GM18861 (cell line): ENCODE measurements at regions not wholly inside any gene's neighbourhood (a gene's known extent, or its start where the extent isn't known, plus 50 kb on each side); places are given as distances from the start of the nearest gene placed in this dataset.
"Not testable (repeated sequence)": the region's sequence is repeated elsewhere in the genome, so short reads cannot be mapped to it uniquely, and the experiment has no call there.

Experiments used
- ATAC-seq: cut with Tn5 transposase; IDR thresholded peaks from one replicate; pipeline ENCODE4 v1.9.1; 2021; ENCODE audit not compliant: unreplicated experiment

DNA sequence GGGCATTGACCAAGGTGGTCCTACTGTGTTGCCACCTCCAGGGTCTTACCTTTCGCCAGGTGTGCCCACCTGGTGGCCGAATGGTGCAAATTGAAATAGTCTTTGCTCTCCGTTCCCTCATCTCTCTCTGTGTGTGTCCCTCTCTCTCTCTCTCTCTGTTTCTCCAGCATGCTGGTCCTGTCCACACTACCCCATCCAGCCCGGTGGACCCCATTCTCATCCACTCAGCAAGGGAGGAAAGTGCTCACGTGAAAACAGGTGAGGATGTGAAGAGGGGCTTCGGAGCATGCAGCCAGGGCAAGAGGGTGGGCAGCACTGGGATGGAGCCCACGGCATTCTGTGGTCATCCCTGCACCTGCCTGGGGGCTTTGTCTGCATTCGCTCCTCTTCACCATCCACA is 150.1 kb downstream of the CRLF2 start:
- no peak for ATAC-seq

DNA sequence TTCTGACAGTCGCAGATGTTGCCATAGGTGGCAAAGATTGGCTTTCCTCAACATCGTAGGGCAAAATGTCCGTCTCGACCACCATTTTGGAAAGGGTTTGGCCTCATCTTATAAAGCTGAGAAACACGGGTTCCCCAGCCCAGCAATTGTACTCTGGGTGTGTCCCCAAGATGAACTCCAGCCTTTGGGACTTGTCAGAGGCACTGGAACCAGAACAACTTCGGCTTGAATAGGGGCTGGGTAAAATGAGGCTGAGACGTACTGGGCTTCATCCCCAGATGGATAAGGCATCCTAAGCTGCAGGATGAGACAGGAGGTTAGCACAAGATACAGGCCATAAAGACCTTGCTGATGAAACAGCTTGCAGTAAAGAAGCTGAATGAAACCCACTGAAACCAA is 151.9 kb downstream of the CRLF2 start:
- no peak for ATAC-seq

DNA sequence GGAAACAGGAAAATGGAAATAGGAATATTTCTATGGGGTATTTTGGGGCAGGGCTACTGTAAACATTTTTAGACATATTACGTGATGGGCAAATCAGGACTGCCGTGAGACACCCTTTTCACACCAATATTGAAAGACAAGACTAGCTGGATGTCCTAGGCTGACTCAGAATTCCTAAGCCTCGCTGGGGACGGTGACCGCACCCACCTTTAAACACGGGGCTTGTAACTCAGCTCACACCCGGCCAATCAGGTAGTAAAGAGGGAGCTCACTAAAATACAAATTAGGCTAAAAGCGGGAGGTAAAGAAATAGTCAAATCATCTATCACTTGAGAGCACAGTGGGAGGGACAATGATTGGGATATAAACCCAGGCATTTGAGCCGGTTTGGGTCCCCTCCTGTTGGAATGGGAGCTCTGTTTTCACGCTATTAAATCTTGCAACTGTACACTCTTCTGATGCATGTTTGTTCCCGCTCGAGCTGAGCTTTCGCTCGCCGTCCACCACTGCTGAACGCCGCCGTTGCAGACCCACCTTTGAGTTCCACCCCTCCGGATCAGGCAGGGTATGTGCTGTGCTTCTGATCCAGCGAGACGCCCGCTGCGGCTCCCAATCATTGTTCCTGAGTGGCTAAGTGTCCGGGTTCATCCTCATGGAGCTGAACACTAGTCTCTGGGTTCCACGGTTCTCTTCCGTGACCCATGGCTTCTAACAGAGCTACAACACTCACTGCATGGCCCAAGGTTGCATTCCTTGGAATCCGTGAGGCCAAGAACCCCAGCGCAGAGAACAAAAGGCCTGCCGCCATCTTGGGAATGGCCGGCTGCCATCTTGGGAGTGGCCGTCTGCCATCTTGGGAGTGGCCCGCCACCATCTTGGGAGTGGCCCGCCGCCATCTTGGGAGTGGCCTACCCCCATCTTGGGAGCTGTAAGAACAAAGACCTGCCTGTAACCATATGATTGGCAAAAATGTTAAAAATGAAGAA is 152.6 kb downstream of the CRLF2 start:
- no peak for ATAC-seq

DNA sequence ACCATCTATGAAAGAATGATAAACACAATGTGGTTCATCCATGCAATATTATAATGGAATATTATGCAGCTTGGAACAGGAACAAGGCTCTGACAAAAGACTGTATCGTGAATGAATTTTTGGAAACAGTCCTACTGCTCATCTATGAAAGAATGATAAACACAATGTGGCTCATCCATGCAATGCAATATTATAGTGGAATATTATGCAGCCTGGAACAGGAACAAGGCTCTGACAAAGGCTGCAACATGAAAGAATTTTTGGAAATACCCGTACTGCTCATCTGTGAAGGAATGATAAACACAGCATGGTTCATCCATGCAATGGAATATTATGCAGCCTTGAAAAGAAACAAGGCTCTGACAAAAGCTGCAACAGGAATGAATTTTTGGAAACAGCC is 158.8 kb downstream of the CRLF2 start:
- ATAC-seq, result not testable (repeated sequence)

DNA sequence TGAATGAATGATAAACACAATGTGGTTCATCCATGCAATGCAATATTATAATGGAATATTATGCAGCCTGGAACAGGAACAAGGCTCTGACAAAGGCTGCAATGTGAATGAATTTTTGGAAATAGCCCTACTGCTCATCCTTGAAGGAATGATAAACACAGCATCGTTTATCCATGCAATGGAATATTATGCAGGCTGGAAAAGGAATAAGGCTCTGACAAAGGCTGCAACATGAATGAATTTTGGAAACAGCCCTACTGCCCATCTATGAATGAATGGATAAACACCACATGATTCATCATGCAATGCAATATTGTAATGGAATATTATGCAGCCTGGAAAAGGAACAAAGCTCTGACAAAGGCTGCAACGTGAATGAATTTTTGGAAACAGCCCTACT is 159.4 kb downstream of the CRLF2 start:
- no peak for ATAC-seq

DNA sequence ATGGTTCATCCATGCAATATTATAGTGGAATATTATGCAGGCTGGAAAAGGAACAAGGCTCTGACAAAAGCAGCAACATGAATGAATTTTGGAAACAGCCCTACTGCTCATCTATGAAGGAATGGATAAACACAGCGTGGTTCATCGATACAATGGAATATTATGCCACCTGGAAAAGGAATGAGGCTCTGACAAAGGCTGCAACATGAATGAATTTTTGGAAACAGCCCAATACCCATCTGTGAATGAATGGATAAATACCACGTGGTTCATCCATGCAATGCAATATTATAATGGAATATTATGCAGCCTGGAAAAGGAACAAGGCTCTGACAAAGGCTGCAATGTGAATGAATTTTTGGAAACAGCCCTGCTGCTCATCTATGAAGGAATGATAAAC is 160.4 kb downstream of the CRLF2 start:
- ATAC-seq, result no peak

DNA sequence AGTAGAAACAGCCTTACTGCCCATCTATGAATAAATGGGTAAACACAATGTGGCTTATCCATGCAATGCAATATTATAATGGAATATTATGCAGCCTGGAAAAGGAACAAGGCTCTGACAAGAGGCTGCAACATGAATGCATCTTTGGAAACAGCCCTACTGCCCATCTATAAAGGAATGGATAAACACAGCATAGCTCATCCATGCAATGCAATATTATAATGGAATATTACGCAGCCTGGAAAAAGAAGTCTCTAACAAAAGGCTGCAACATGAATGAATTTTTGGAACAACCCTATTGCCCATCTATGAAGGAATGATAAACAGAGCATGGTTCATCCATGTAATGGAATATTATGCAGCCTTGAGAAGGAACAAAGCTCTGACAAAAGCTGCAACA is 161.0 kb downstream of the CRLF2 start:
- no peak for ATAC-seq

DNA sequence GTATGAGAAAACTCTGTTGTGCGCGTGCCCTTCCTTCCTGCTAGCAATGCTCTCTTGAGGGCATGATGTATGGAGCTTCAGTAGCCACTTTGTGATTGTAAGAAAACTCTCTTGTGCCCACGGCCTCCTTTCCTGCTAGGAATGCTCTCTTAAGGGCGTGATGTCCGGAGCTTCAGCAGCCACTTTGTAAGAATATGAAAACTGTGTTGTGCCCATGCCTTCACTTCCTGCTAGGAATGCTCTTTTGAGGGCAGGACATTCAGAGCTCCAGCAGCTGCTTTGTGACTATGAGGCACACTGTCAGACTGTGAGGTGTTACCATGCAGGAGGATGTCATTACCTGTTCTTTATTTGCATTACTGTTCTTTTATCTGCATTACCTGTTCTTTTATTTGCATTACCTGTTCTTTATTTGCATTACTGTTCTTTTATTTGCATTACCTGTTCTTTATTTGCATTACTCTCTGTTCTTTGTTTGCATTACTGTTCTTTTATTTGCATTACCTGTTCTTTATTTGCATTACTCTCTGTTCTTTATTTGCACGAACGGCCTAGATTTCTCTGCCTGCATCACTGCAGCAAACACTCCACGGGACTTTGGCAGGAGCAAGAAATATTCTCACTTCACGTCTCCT is 166.7 kb downstream of the CRLF2 start:
- ATAC-seq, result no peak

DNA sequence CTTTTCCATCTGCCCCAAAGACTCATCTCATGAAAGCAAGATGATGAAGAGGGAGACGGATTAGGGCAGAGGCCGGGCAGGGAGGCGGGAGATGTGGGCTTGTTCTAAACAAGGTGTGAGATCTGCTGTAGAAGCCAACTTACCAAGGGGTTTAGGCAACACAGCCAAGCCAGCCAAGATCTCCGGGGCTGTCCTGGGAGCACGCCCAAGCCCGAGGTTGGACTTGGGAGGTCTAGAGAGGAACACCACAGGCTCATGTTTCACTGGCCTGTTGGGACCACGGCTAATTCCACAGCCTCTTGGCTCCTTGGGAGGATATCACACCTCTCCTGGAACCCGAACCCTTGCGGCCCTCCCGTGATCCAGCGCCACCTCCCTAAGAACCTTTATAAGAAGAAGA is 171.4 kb downstream of the CRLF2 start:
- ATAC-seq, result no peak

DNA sequence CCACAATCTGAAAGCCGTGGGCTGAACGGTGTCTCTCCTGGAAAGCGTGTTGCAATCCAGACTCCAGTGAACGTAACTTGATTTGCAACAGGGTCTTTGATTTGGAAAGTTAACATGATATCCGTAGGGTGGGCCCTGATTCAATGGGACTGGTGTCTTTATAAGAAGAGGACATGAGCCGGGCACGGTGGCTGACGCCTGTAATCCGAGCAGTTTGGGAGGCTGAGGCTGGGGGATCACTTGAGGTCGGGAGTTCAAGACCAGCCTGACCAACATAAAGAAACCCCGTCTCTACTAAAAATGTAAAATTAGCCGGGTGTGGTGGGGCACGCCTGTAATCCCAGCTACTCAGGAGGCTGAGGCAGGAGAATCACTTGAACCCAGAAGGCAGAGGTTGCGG is 176.5 kb downstream of the CRLF2 start:
- ATAC-seq, result not testable (repeated sequence)

DNA sequence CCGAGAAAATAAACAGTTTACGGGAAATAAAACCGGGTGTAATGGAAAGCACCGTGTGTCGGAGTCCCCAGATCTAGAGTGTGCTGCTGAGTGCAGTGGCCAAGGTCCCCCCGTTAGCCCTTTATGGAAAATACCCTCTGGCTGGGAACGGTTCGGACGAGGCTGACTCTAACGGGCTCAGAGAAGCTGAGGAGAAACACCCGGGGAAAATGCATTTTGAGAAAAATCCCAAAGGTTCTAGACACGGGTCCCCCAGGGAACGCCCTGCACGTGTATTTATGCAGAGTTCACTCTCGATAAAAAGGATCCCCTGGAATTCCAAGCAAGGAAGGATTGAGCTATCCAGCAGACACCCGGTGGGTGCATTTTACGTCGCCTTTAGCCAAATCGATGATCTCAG is 177.2 kb downstream of the CRLF2 start:
- no peak for ATAC-seq

DNA sequence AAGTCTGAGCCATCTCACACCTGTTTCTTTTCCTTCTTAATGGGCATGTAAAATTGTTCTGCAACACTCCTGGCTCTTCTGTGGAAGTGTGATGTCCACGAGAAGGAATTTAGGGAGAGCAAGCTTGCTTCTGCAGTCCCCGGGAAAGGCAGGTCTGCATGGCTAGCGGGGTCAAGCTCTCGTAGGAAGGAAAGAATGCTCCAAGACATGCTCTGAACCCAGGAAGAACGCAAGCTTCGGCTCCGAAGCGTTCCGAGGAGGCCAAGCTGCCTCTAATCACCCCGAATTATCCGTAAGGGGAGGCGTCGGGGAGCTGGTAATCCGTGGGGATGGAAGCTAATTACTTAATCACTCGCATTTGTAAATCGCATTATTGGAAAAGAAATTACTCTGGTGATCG is 177.7 kb downstream of the CRLF2 start:
- ATAC-seq, result no peak

DNA sequence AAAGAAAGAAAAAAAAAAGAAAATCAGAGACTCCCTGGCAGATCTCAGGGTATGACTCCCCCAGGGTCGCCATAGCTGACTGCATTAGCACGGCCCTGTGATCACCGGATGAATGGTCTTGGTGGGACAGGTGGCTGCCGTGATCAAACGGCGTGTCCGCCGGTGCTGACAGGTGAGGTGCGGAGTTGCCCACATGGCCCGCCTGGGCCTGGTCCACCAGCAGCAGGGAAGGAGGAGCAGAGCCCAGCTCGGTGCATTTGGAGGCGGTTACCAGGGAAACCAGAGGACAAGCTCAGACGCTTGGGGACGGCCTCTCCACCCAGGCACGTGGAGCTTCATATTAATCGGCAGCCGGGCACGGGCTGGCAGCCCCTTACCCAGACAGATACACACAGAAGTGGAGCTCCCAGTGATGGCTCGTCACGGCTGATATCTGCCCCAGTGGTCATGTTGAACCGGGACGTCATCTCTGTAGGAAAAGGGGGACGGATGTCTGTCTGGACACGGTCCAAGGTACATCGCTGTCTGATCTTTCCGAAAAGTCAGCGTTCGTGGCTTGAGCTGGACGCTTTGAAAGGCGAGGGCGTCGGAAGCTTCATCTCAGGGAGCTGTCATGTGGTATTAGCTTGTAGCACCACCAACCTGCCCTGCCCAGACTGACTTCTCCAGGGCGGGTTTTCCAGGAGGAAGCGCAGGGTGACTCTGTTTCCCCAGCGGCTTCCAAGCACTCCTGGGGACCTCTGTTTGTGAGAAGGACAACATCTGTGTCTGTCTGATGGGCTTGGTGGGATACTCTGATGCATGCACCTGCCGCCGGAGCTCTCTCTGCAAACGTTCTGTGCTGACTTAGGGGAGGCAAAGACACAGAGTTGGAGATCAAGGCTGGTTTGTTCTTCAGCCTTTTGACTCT is 180.7 kb downstream of the CRLF2 start:
- ATAC-seq, result no peak

DNA sequence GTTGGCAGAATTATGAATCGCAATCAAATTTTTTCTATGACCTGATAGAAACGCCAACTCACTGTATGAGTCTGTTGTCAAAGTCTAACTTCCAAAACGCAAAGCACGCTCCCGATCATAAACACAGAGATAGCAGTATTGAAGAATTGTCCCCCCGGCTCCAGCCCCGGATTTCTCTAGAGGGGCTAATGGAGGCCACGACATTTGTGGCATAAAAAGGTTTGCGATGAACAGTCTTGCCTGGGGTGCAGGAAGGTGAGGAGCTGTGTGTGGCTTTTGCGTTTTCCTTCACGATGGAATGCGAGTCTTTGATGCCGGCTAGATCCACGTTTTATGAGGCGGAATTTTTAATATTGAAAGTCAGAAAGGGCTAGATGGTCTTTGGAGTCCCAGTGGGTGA is 183.0 kb downstream of the CRLF2 start:
- ATAC-seq, result no peak

DNA sequence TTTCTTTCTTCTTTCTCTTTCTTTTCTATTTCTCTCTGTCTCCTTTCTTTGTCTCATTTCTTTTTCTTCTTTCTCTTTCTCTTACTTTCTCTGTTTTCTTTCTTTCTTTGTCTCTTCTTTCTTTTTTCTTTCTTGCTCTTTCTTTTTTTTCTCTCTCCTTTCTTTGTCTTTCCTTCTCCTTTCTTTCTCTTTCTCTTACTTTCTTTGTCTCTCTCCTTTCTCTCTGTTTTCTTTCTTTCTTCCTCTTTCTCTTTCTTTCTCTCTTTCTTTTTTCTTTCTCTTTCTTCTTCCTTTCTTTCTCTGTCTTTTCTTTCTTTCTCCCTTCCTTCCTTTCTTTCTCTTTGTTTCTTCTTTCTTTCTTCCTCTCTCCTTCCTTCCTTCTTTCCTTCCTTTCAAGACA is 184.8 kb downstream of the CRLF2 start:
- ATAC-seq, result no peak

DNA sequence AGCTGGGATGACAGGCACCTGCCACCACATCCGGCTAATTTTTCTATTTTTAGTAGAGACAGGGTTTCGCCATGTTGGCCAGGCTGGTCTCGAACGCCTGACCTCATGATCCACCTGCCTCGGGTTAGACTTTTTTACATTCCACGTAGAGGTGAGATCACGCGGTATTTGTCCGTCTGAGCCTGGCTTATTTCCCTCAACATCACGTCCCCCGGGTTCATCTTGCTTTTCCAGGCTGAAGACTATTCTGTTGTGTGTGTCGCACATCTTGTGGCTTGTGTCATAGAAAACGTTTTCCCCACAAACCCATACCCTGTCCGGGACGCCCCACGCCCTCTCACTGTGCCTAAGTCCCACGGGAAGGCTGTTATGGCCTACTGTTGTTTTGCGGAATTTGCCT is 185.3 kb downstream of the CRLF2 start:
- no peak for ATAC-seq

DNA sequence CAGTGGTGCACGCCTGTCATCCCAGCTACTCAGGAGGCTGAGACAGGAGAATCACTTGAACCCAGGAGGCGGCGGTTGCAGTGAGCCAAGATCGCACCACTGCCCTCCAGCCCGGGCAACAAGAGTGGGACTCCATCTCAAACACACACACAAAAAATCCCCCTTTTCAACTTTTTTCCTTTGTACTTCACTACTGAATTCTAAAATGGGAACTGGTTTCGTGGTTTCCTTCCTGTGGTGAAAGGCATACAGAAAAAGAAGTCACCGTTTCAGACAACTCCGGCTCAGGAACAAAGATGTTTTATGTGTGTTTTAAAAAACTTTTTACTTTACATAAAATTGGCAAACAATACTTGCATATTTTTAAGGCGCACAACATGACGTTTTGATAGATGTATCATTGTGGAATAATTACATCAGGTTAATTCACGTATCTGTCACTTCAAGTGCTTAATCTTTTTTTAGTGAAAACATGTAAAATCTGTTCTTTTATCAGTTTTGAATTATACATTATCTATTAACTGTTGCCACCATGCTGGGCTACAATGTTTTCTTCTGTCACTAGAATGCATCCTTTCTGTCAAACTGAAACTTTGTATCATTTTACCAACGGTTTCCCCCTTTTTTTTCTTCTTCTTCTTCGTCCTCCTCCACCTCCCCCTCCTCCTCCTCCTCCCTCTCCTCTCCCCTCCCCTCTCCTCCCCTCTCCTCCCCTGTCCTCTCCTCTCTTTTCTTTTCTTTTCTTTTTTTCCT is 186.0 kb downstream of the CRLF2 start:
- peak; percentile 79 for ATAC-seq

DNA sequence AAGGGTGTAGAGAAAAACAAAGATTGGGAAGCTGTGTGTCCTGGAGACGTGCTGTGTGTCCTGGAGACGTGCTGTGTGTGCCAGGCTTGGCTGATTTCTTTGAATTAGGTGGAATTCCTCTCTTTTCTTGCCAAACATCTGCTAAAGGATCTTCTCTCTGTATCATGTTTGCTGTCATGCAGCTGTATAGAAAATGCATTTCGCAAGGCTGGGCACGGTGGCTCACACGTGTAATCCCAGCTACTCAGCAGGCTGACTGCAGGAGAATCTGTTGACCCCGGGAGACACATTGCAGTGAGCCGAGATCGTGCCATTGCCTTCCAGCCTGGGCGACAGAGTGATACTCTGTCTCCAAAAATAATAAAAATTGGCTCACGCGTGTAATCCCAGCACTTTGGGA is 187.0 kb downstream of the CRLF2 start:
- no peak for ATAC-seq

DNA sequence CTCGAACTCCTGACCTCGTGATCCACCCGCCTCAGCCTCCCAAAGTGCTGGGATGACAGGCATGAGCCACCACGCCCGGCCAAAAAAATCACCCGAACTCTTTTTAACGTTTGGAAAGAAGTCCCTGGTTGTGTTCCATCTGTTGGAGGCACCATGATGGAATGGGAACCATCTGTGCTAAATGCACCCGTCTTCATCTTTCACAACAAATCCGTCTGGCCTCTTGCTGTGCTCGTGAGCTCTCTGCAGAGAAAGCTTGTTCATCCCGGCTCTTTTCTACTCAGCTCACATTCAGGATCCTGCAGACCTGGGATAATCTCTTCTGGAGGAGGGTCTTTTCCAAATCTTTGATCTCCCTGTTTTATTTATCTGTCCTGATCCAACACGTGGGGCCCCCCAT is 188.8 kb downstream of the CRLF2 start:
- ATAC-seq, result no peak

DNA sequence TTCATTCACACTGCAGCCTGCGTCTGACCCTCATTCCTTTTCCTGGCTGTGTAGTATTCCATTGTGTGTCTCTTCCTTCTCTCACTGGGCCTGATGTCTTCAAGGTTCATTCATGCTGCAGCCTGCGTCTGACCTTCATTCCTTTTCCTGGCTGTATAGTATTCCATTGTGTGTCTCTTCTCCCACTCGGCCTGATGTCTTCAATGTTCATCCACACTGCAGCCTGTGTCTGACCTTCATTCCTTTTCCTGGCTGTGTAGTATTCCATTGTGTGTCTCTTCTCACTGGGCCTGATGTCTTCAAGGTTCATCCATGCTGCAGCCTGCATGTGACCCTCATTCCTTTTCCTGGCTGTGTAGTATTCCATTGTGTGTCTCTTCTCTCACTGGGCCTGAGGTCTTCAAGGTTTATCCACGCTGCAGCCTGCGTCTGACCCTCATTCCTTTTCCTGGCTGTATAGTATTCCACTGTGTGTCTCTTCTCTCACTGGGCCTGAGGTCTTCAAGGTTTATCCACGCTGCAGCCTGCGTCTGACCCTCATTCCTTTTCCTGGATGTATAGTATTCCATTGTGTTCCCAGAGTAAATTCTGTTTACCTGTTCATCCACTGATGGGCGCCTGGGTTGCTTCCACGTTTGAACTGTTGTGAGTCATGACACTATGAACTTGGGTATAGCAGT is 191.0 kb downstream of the CRLF2 start:
- ATAC-seq, result not testable (repeated sequence)
